K562 (cell line): ENCODE measurements at regions not wholly inside any gene's neighbourhood (a gene's known extent, or its start where the extent isn't known, plus 50 kb on each side); places are given as distances from the start of the nearest gene placed in this dataset.

Source experiments
- ATAC-seq: fragments of 200-7000 bp; cut with Tn5 transposase; 3 replicates; pipeline ENCODE4 v1.9.1; 2020; ENCODE audit warnings: moderate library complexity
- BruUV-seq: library from RNA; stranded (reverse); fragments of 400-500 nt; replicated peaks from 2 replicates; lab custom pipeline; 2021; lab: Mats Ljungman, UMichigan
- CTCF ChIA-PET: fragments of 300-600 bp; formaldehyde crosslinking; extraction: SDS; loops from one replicate; lab custom pipeline; 2021; ENCODE audit warnings: low intra/inter-chr PET ratio; lab: Yijun Ruan, JAX
- POLR2A ChIA-PET: fragments of 300-600, 350-650 bp; sonication (Branson Sonifier 250); formaldehyde crosslinking; extraction: SDS; loops from one replicate; lab custom pipeline; 2021; ENCODE audit warnings: antibody characterized with exemption, inconsistent platforms; lab: Yijun Ruan, JAX
- DNase-seq, 4 experiments: peaks; one replicate each; pipeline versions ENCODE4 v3.0.0 to v3.0.0-alpha.2; 2011 to 2018; ENCODE audit warnings: low spot score in 3 of 4, mixed read lengths in 3 of 4; ENCODE audit errors: extremely low read depth in 1 of 4
- FAIRE-seq: peaks from 2 replicates; lab custom pipeline; 2011; peaks lifted over from hg19 to GRCh38; lab: Jason Lieb, UNC
- H2AFZ ChIP-seq: 2 replicates; pipeline ENCODE4 v1.6.0; 2011; ENCODE audit warnings: low read depth, low read length, control low read depth, inconsistent platforms
- H3K27ac ChIP-seq: fragments of 200-600 bp; 3 replicates; pipeline ENCODE4 v1.8.0; 2011; ENCODE audit warnings: low read depth, mild to moderate bottlenecking, control low read depth, inconsistent platforms, low read length, moderate library complexity, mixed read lengths; ENCODE audit errors: extremely low read depth
- H3K27me3 ChIP-seq, 2 experiments: fragments of 300-600 bp in 1 of 2; 2 replicates in 1 of 2; 3 replicates in 1 of 2; pipeline versions ENCODE4 v1.6.0 to v1.8.0; 2011; ENCODE audit warnings: inconsistent platforms in 2 of 2, low read length in 2 of 2, mild to moderate bottlenecking in 1 of 2, mixed read lengths in 1 of 2, moderate library complexity in 1 of 2; ENCODE audit not compliant: control insufficient read depth in 2 of 2, insufficient read depth in 2 of 2
- H3K36me3 ChIP-seq: fragments of 300-600 bp; 3 replicates; pipeline ENCODE4 v1.8.0; 2011; ENCODE audit warnings: mild to moderate bottlenecking, low read length, inconsistent platforms; ENCODE audit not compliant: control insufficient read depth, insufficient read depth
- H3K4me1 ChIP-seq, 2 experiments: fragments of 200-600 bp in 1 of 2; replicated peaks in 1 of 2; 2 replicates in 1 of 2; 3 replicates in 1 of 2; pipeline versions ENCODE4 v1.5.1 to v1.8.0; 2011; ENCODE audit warnings: inconsistent platforms in 2 of 2, low read length in 2 of 2, mild to moderate bottlenecking in 1 of 2, mixed read lengths in 1 of 2, moderate library complexity in 1 of 2; ENCODE audit not compliant: control insufficient read depth in 2 of 2, insufficient read depth in 2 of 2
- H3K4me2 ChIP-seq: 2 replicates; pipeline ENCODE4 v1.6.1; 2011; ENCODE audit warnings: low read length, control low read depth, inconsistent platforms, mixed read lengths; ENCODE audit not compliant: insufficient read depth
- H3K4me3 ChIP-seq: fragments of 200-600 bp; sonication (generic), shearing (Covaris generic); 2 replicates; pipeline ENCODE4 v1.5.1; 2016; ENCODE audit warnings: control low read depth, inconsistent platforms
- H3K79me2 ChIP-seq: fragments of 200-600 bp; 3 replicates; pipeline ENCODE4 v1.8.0; 2011; ENCODE audit warnings: low read length, inconsistent platforms; ENCODE audit not compliant: control insufficient read depth, insufficient read depth
- H3K9ac ChIP-seq, 2 experiments: 2 replicates each; pipeline versions ENCODE4 v1.6.0 to v1.6.1; 2011; ENCODE audit warnings: low read depth in 2 of 2, low read length in 2 of 2, control low read depth in 1 of 2, inconsistent platforms in 1 of 2, mild to moderate bottlenecking in 1 of 2, mixed read lengths in 1 of 2; ENCODE audit not compliant: insufficient read depth in 1 of 2
- H3K9me1 ChIP-seq: one replicate; pipeline ENCODE4 v1.6.0; 2011; ENCODE audit warnings: inconsistent platforms, mild to moderate bottlenecking, low read length, moderate library complexity; ENCODE audit not compliant: control insufficient read depth, insufficient read depth
- H3K9me3 ChIP-seq: replicated peaks from 2 replicates; pipeline ENCODE4 v1.5.1; 2011; ENCODE audit warnings: low read depth, low read length, inconsistent platforms; ENCODE audit not compliant: control insufficient read depth, insufficient read depth
- H4K20me1 ChIP-seq: replicated peaks from 2 replicates; pipeline ENCODE4 v1.6.1; 2011; ENCODE audit warnings: low read length, inconsistent platforms, mixed read lengths; ENCODE audit not compliant: control insufficient read depth, insufficient read depth
- FOS ChIP-seq: IDR thresholded peaks from 3 replicates; pipeline ENCODE4 v1.6.1; 2011; ENCODE audit not compliant: insufficient read length; ENCODE audit errors: extremely low read depth
- HES1 ChIP-seq: fragments of 450-650 bp; IDR thresholded peaks from 2 replicates; pipeline ENCODE4 v1.6.1; 2016; ENCODE audit warnings: low read depth, mild to moderate bottlenecking, moderate library complexity
- MAX ChIP-seq: sonication (generic); formaldehyde crosslinking; IDR thresholded peaks from 2 replicates; pipeline ENCODE4 v1.9.0; 2022; ENCODE audit warnings: mild to moderate bottlenecking, missing genetic modification reagents
- NR2C2 ChIP-seq, 2 experiments: fragments of 200-800 bp in 1 of 2; sonication (Bioruptor generic) in 1 of 2; sonication (generic) in 1 of 2; formaldehyde crosslinking in 1 of 2; IDR thresholded peaks; 2 replicates each; pipeline versions ENCODE4 v1.6.1 to v1.8.0; 2016 to 2022; ENCODE audit warnings: mild to moderate bottlenecking in 1 of 2, missing compliant biosample characterization in 1 of 2, missing genetic modification characterization in 1 of 2, missing genetic modification reagents in 1 of 2
- POLR2AphosphoS5 ChIP-seq: IDR thresholded peaks from 2 replicates; pipeline ENCODE4 v1.6.1; 2011; ENCODE audit warnings: mild to moderate bottlenecking, low read depth, low read length, moderate library complexity; ENCODE audit not compliant: control insufficient read depth, insufficient read depth
- ZNF24 ChIP-seq: fragments of 450-650 bp; IDR thresholded peaks from 2 replicates; pipeline ENCODE4 v1.6.1; 2016
- WGBS: fragments of 100-300 bp; shearing (Covaris generic); methylation state at CpG from one replicate; pipeline ENCODE4 v1.1.6; 2016; ENCODE audit warnings: low coverage, mixed read lengths; ENCODE audit not compliant: insufficient coverage; ENCODE audit errors: missing lambda C conversion rate; 5-methylcytosine and 5-hydroxymethylcytosine counted together
- in situ Hi-C: fragments of 300-500 bp; cut with MboI; formaldehyde crosslinking; loops from 4 replicates; pipeline ENCODE4 v1.15.0; 2018; ENCODE audit warnings: inconsistent platforms, mixed read lengths
- intact Hi-C: fragments of 100-400 bp; cut with micrococcal nuclease; formaldehyde crosslinking; loops from 2 replicates; pipeline ENCODE4 v1.14.2; 2022

GRCh38 chr16:80442779-80443178 is 98.0 kb upstream of the DYNLRB2 start:
- BruUV-seq: no TSS peak
- no peaks in the 10 kb centered on the region for H3K79me2 ChIP-seq
- H3K36me3 ChIP-seq: no peaks in the 10 kb centered on the region
- no peak overlapping the region for H3K27ac ChIP-seq
- no peak for DNase-seq
- no peaks in the 10 kb centered on the region for H3K4me1 ChIP-seq
- H3K4me3 ChIP-seq: no peak overlapping the region
- H2AFZ ChIP-seq: no peak overlapping the region
- intact Hi-C loops: no loop called here
- no peaks in the 10 kb centered on the region for H3K27me3 ChIP-seq
- H3K9me1 ChIP-seq: no peaks in the 10 kb centered on the region
- no peak for FAIRE-seq
- H3K9me3 ChIP-seq: no peaks in the 10 kb centered on the region
- ChIA-PET CTCF (no interaction called here), POLR2A (interaction anchor here (0.8 kb wide), 1 partner anchor 14 kb away, joined by 3 read pairs; no protein-coding TSS in a partner anchor)
- H4K20me1 ChIP-seq: no peaks in the 10 kb centered on the region
- TF ChIP-seq MAX (no peak), NR2C2 (CRISPR knock-in tag; IDR thresholded peaks at IDR 0.05) (no peak), NR2C2 (tag; IDR thresholded peaks at IDR 0.05) (no peak), POLR2AphosphoS5 (no peak), ZNF24 (no peak), HES1 (no peak), FOS (no peak)
- in situ Hi-C loops: no loop called here
- ATAC-seq: no peak
- no peak overlapping the region for H3K9ac ChIP-seq
- no peak overlapping the region for H3K4me2 ChIP-seq
- 0% methylated on average over 5 of the region's 5 CpGs for WGBS
